ENCODE measurements at regions not wholly inside any gene's neighbourhood (a gene's known extent, or its start where the extent isn't known, plus 50 kb on each side); places are given as distances from the start of the nearest gene placed in this dataset.

GRCh38 chr11:15779518-15779917 lies 576.8 kb downstream of the SOX6 start:
- TF ChIP-seq CTCF (IDR thresholded peaks at IDR 0.05) (no peak), POLR2A (IDR thresholded peaks at IDR 0.05) (no peak)
